ENCODE measurements at regions not wholly inside any gene's neighbourhood (a gene's known extent, or its start where the extent isn't known, plus 50 kb on each side); places are given as distances from the start of the nearest gene placed in this dataset.

- TF ChIP-seq CTCF (conservative IDR thresholded peaks at IDR 0.05; ENCODE audit: low read depth, low read length) (no peak), CHD1 (IDR thresholded peaks at IDR 0.05; ENCODE audit: low read depth, low read length) (no peak), BHLHE40 (IDR thresholded peaks at IDR 0.05; ENCODE audit: low read depth, low read length) (no peak), RAD21 (IDR thresholded peaks at IDR 0.05; ENCODE audit: low read length) (no peak), POLR2A (IDR thresholded peaks at IDR 0.05; ENCODE audit: low read depth, low read length) (no peak), USF2 (IDR thresholded peaks at IDR 0.05; ENCODE audit: low read depth, low read length) (no peak), RCOR1 (IDR thresholded peaks at IDR 0.05; ENCODE audit: insufficient replicate concordance, low read length) (no peak), SMC3 (IDR thresholded peaks at IDR 0.05; ENCODE audit: low read depth, low read length) (no peak), MXI1 (IDR thresholded peaks at IDR 0.05; ENCODE audit: borderline replicate concordance, low read depth, low read length) (no peak)
Observed at GRCh38 chr1:223471566-223471965, 78.4 kb downstream of the CCDC185 start.

Data from IMR-90 (cell line).